Brain microvascular endothelial cell (primary cell): ENCODE measurements at regions not wholly inside any gene's neighbourhood (a gene's known extent, or its start where the extent isn't known, plus 50 kb on each side); places are given as distances from the start of the nearest gene placed in this dataset.

Source experiments
- DNase-seq: peaks from one replicate; pipeline ENCODE4 v3.0.0-alpha.2; 2020
- H3K27ac ChIP-seq: fragments of 250-450 bp; sonication (Bioruptor Pico); 2 replicates; pipeline ENCODE4 v1.5.1; 2020; ENCODE audit warnings: mild to moderate bottlenecking, moderate library complexity
- H3K27me3 ChIP-seq: fragments of 250-450 bp; sonication (Bioruptor Pico); replicated peaks from 2 replicates; pipeline ENCODE4 v1.5.1; 2020; ENCODE audit warnings: mild to moderate bottlenecking
- H3K36me3 ChIP-seq: fragments of 250-450 bp; sonication (Bioruptor Pico); replicated peaks from 2 replicates; pipeline ENCODE4 v1.5.1; 2020; ENCODE audit warnings: mild to moderate bottlenecking
- H3K4me3 ChIP-seq: 2 replicates; pipeline ENCODE4 v1.5.1; 2011; ENCODE audit warnings: low read depth, mild to moderate bottlenecking, control low read depth, low read length, moderate library complexity
- CTCF ChIP-seq: IDR thresholded peaks from 2 replicates; pipeline ENCODE4 v1.5.1; 2011; ENCODE audit warnings: low read depth, mild to moderate bottlenecking, moderate library complexity, low read length, control low read depth, inconsistent platforms; ENCODE audit errors: missing control alignments
- in situ Hi-C: cut with HindIII; loops from 2 replicates; pipeline ENCODE4 v1.10.0; 2017; ENCODE audit warnings: low sequenced_read_pairs, low pct_ligation_motif_present

GRCh38 chr2:223472771-223473170, 129.4 kb downstream of the SCG2 start:
- H3K27ac ChIP-seq: no peak overlapping the region
- no peaks in the 10 kb centered on the region for H3K27me3 ChIP-seq
- no peak for DNase-seq
- no peak overlapping the region for H3K4me3 ChIP-seq
- no peaks in the 10 kb centered on the region for H3K36me3 ChIP-seq
- no peak for TF ChIP-seq CTCF
- in situ Hi-C loops: loop anchor here (25.0 kb wide), 1 partner anchor 140 kb away; the partner anchor contains the start of gene SCG2

GRCh38 chr2:223474893-223475292, 127.3 kb downstream of the SCG2 start:
- no peak overlapping the region for H3K4me3 ChIP-seq
- H3K27ac ChIP-seq: no peak overlapping the region
- no peak for TF ChIP-seq CTCF
- H3K36me3 ChIP-seq: no peaks in the 10 kb centered on the region
- no peak for DNase-seq
- in situ Hi-C loops: loop anchor here (25.0 kb wide), 1 partner anchor 137 kb away; the partner anchor contains the start of gene SCG2
- no peaks in the 10 kb centered on the region for H3K27me3 ChIP-seq

GRCh38 chr2:223475901-223476300, 126.3 kb downstream of the SCG2 start:
- H3K27ac ChIP-seq: no peak overlapping the region
- DNase-seq: no peak
- in situ Hi-C loops: no loop called here
- no peak for TF ChIP-seq CTCF
- H3K27me3 ChIP-seq: no peaks in the 10 kb centered on the region
- no peaks in the 10 kb centered on the region for H3K36me3 ChIP-seq
- no peak overlapping the region for H3K4me3 ChIP-seq

- H3K36me3 ChIP-seq: no peaks in the 10 kb centered on the region
- H3K4me3 ChIP-seq: no peak overlapping the region
- no peak for TF ChIP-seq CTCF
- H3K27me3 ChIP-seq: no peaks in the 10 kb centered on the region
- in situ Hi-C loops: no loop called here
- DNase-seq: no peak
- H3K27ac ChIP-seq: no peak overlapping the region
Observed at GRCh38 chr2:223477318-223477717, 124.8 kb downstream of the SCG2 start.

- H3K4me3 ChIP-seq: no peak overlapping the region
- DNase-seq: no peak
- H3K27me3 ChIP-seq: no peaks in the 10 kb centered on the region
- no peak for TF ChIP-seq CTCF
- in situ Hi-C loops: no loop called here
- no peak overlapping the region for H3K27ac ChIP-seq
- H3K36me3 ChIP-seq: no peaks in the 10 kb centered on the region
Observed at GRCh38 chr2:223481486-223481885, 120.7 kb downstream of the SCG2 start.

- TF ChIP-seq CTCF: no peak
- Histone ChIP-seq H3K27ac (no peak overlapping the region), H3K36me3 (no peaks in the 10 kb centered on the region), H3K27me3 (no peaks in the 10 kb centered on the region), H3K4me3 (no peak overlapping the region)
- in situ Hi-C loops: no loop called here
- DNase-seq: no peak
Observed at GRCh38 chr2:223486751-223487150, 115.4 kb downstream of the SCG2 start.
